Right atrium auricular region (tissue), 2 donors: ENCODE measurements at regions not wholly inside any gene's neighbourhood (a gene's known extent, or its start where the extent isn't known, plus 50 kb on each side); places are given as distances from the start of the nearest gene placed in this dataset.

Experiments
- DNase-seq: peaks from one replicate; pipeline ENCODE4 v3.0.0-alpha.2; 2019; ENCODE audit warnings: low spot score
- H3K27ac ChIP-seq, 2 donors: fragments of 200-600 bp; sonication (generic); 1 replicate in 1 of 2; 2 replicates in 1 of 2; pipeline ENCODE4 v1.5.1; 2016 to 2019
- H3K27me3 ChIP-seq, 2 donors: fragments of 200-600 bp; sonication (generic); one replicate each; pipeline versions ENCODE4 v1.5.1 to v1.6.0; 2017 to 2019
- H3K36me3 ChIP-seq: fragments of 200-600 bp; sonication (generic); one replicate; pipeline ENCODE4 v1.5.1; 2016
- H3K4me1 ChIP-seq, 2 donors: fragments of 200-600 bp; sonication (generic); one replicate each; pipeline versions ENCODE4 v1.5.1 to v1.6.0; 2017 to 2019
- H3K4me3 ChIP-seq, 2 donors: fragments of 200-600 bp; sonication (generic); 1 replicate in 1 of 2; 2 replicates in 1 of 2; pipeline ENCODE4 v1.5.1; 2017 to 2019; ENCODE audit warnings: mild to moderate bottlenecking in 1 of 2, moderate library complexity in 1 of 2
- H3K9me3 ChIP-seq, 2 donors: fragments of 200-600 bp; sonication (generic); one replicate each; pipeline ENCODE4 v1.5.1; 2019
- TF ChIP-seq, protein P1 (sequence below), 2 donors: fragments of 200-600 bp; sonication (generic); IDR thresholded peaks; one replicate each; pipeline ENCODE4 v1.5.1; 2019; ENCODE audit warnings: antibody characterized with exemption in 2 of 2

DNA sequence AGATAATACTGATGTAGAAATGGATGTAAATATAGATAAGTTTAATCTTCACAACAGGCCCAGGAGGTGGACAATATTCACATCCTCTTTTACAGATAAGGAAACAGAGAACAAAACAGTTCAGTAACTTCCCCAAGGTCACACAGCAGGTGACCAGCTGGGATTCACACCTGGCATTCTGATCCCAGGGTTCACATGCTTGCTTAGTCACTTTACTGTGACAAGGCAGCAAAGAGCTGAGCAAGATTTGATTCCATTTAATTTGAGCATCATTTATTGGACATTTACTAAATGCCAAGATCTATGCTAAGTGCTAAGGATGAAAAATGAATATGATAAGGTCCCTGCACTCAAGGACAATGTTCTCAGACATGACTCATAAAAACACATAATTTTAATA, 94.1 kb upstream of the STARD13 start:
- no peaks in the 10 kb centered on the region for H3K27me3 ChIP-seq
- H3K27ac ChIP-seq, result no peak overlapping the region
- DNase-seq, result no peak
- TF ChIP-seq, protein P1, sequence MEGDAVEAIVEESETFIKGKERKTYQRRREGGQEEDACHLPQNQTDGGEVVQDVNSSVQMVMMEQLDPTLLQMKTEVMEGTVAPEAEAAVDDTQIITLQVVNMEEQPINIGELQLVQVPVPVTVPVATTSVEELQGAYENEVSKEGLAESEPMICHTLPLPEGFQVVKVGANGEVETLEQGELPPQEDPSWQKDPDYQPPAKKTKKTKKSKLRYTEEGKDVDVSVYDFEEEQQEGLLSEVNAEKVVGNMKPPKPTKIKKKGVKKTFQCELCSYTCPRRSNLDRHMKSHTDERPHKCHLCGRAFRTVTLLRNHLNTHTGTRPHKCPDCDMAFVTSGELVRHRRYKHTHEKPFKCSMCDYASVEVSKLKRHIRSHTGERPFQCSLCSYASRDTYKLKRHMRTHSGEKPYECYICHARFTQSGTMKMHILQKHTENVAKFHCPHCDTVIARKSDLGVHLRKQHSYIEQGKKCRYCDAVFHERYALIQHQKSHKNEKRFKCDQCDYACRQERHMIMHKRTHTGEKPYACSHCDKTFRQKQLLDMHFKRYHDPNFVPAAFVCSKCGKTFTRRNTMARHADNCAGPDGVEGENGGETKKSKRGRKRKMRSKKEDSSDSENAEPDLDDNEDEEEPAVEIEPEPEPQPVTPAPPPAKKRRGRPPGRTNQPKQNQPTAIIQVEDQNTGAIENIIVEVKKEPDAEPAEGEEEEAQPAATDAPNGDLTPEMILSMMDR (IDR thresholded peaks at IDR 0.05), result no peak
- no peak overlapping the region for H3K4me3 ChIP-seq
- no peaks in the 10 kb centered on the region for H3K36me3 ChIP-seq
- no peaks in the 10 kb centered on the region for H3K4me1 ChIP-seq
- H3K9me3 ChIP-seq, result no peaks in the 10 kb centered on the region

DNA sequence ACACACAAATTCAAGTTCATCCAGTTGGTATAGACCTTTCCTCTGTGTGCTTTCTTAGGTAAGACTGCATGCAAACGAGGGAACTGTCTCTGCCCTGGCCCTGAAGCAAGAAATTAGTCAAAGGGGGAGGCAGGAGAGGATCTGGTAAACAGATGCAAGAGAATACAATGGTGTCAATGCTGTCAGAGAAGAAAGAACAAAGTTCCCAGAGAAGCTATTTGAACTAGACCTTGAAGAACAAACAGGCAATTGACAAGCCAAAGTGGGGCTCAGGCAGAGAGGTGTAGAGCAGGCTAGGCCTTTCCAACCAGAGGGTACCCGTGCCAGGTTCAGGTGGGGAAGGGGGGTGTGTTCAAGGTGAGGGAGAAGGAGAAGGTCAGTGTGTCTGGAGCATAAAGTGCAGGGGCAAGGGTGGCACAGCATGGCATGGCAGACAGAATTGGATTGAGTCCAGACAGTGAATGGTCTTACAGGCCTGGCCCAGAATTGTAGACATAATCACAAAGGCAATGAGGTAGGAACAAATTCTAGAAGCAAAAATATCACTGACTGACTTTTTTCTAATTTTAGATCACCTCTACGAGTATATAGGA, 95.0 kb upstream of the STARD13 start:
- Histone ChIP-seq H3K27me3 (no peaks in the 10 kb centered on the region), H3K9me3 (no peaks in the 10 kb centered on the region), H3K27ac (no peak overlapping the region), H3K4me3 (no peak overlapping the region), H3K4me1 (no peaks in the 10 kb centered on the region), H3K36me3 (no peaks in the 10 kb centered on the region)
- no peak for DNase-seq
- TF ChIP-seq, protein P1 (IDR thresholded peaks at IDR 0.05), result no peak

DNA sequence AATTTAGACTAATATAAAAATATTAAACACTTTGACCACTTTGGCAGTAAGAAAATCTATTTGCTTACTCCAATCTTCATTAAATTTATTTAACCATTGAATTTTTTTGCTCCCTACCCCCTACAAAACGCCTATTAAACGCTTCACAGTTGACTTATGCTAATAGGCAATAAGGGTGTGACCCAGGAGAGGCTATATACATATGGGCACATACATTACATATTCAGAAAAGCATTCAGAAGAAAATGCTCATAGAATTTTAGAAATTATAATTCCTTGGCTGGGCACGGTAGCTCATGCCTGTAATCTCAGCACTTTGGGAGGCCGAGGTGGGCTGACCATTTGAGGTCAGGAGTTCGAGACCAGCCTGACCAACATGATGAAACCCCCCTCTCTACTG, 95.6 kb upstream of the STARD13 start:
- no peak for DNase-seq
- TF ChIP-seq, protein P1 (IDR thresholded peaks at IDR 0.05), result no peak
- H3K4me1 ChIP-seq, result no peaks in the 10 kb centered on the region

DNA sequence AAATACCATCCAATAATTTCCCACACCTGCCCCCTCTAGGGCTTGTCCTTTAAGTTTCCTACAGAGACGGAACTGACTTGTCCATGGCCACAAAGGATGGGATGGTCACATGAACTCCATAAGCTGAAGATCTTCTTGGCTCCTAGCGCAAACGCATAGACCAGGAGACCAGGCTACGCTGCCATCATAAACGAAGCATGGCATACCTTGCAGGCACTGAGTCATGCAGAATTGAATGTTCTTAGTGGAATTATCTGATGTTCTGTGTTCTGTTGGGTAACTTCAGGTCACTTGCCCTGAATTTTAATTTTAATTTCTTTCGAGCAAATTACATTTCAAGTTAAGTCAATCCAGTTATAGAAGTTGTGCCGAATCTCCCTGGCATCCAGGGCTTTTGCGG, 96.4 kb upstream of the STARD13 start:
- DNase-seq, result no peak
- Histone ChIP-seq H3K9me3 (no peaks in the 10 kb centered on the region), H3K27ac (no peak overlapping the region), H3K4me3 (no peak overlapping the region), H3K27me3 (no peaks in the 10 kb centered on the region), H3K36me3 (no peaks in the 10 kb centered on the region), H3K4me1 (no peaks in the 10 kb centered on the region)
- TF ChIP-seq, protein P1 (IDR thresholded peaks at IDR 0.05), result no peak

More for the DNA sequence above, 95.6 kb upstream of the STARD13 start:
- no peaks in the 10 kb centered on the region for H3K27me3 ChIP-seq
- H3K9me3 ChIP-seq, result no peaks in the 10 kb centered on the region
- H3K27ac ChIP-seq, result no peak overlapping the region
- no peaks in the 10 kb centered on the region for H3K36me3 ChIP-seq
- H3K4me3 ChIP-seq, result no peak overlapping the region

DNA sequence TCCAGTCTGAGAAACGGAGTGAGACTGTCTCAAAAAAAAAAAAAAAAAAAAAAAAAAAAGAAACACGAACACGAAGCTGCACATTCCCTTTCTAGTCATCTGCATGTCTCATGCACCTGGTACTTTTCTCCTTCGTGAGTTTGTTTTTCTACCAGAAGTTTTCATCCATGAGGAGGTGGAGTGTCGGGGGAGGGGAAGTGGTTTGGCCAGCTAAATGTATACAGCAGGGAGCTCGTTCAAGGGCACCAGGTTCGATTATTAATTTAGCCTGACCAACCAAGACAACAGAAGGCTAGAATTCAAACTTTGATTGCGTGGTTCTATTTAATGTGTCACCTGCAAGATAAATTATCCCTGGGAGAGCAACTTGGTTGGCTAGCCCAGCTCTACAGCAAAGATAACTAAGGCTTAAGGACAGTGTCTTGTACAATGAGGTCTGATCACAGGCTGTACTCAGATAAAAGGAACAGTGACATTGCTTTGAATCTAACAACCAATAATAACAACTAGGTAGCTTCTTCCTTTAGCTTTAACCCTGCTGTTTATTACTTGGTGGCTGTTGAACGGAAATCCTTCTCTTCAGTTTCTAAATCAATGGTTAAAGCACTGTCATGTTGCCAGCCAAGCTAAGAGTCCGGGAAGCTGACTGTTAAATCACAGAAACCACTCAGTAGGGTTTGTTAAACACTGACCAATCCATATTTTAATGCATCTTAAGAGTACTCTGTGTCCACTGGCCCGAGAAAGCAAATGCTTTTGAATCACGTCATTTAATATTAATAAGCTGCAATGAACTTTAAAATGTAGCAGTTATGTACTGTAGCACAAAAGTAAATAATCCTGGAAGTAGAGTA, 98.4 kb upstream of the STARD13 start:
- no peaks in the 10 kb centered on the region for H3K36me3 ChIP-seq
- no peaks in the 10 kb centered on the region for H3K4me1 ChIP-seq
- no peaks in the 10 kb centered on the region for H3K27me3 ChIP-seq
- H3K9me3 ChIP-seq, result no peaks in the 10 kb centered on the region
- H3K4me3 ChIP-seq, result no peak overlapping the region
- peak overlapping the region in 1 of 2 donors; percentile 12 for H3K27ac ChIP-seq
- TF ChIP-seq, protein P1 (IDR thresholded peaks at IDR 0.05), result no peak
- DNase-seq, result no peak
